ENCODE measurements at regions not wholly inside any gene's neighbourhood (a gene's known extent, or its start where the extent isn't known, plus 50 kb on each side); places are given as distances from the start of the nearest gene placed in this dataset.

- H3K4me3 ChIP-seq = no peak overlapping the region
- no peaks in the 10 kb centered on the region for H3K36me3 ChIP-seq (ENCODE audit: insufficient read depth in 1 of 2, low read depth in 1 of 2)
- no peak for DNase-seq
- TF ChIP-seq CTCF (IDR thresholded peaks at IDR 0.05) = no peak
- WGBS, 3 donors = 66 to 83% (median 71%) methylated on average over 3 of the region's 3 CpGs
- ATAC-seq = no peak
- no peak overlapping the region for H3K27ac ChIP-seq
- peaks cover 5% of the 10 kb centered on the region for H3K9me3 ChIP-seq
- intact Hi-C loops (cut with DNase I) = no loop called here
- H3K27me3 ChIP-seq (ENCODE audit: insufficient read depth in 3 of 3, low read length in 2 of 3) = no peaks in the 10 kb centered on the region
- H3K4me1 ChIP-seq = no peaks in the 10 kb centered on the region
Measured at GRCh38 chr9:567747-568305, 273.7 kb upstream of the DMRT1 start.

GRCh38 chr9:569296-569695 lies 272.2 kb upstream of the DMRT1 start:
- no peak for DNase-seq
- Histone ChIP-seq H3K36me3 (ENCODE audit: insufficient read depth in 1 of 2, low read depth in 1 of 2) (no peaks in the 10 kb centered on the region), H3K4me1 (no peaks in the 10 kb centered on the region), H3K4me3 (no peak overlapping the region), H3K27me3 (ENCODE audit: insufficient read depth in 3 of 3, low read length in 2 of 3) (no peaks in the 10 kb centered on the region), H3K9me3 (peaks cover 5% of the 10 kb centered on the region), H3K27ac (no peak overlapping the region)
- intact Hi-C loops (cut with DNase I) = no loop called here
- TF ChIP-seq CTCF (IDR thresholded peaks at IDR 0.05) = no peak
- ATAC-seq = no peak
- WGBS, 3 donors = 83 to 95% (median 91%) methylated on average over 3 of the region's 3 CpGs

GRCh38 chr9:570187-570586 lies 271.3 kb upstream of the DMRT1 start:
- no peak for DNase-seq

GRCh38 chr9:571066-571465 lies 270.4 kb upstream of the DMRT1 start:
- peaks cover 5% of the 10 kb centered on the region for H3K9me3 ChIP-seq
- intact Hi-C loops (cut with DNase I) = no loop called here
- no peaks in the 10 kb centered on the region for H3K4me1 ChIP-seq
- no peaks in the 10 kb centered on the region for H3K36me3 ChIP-seq (ENCODE audit: insufficient read depth in 1 of 2, low read depth in 1 of 2)
- H3K27ac ChIP-seq = no peak overlapping the region
- ATAC-seq (no peak), DNase-seq (no peak)
- no peak for TF ChIP-seq CTCF (IDR thresholded peaks at IDR 0.05)
- H3K27me3 ChIP-seq (ENCODE audit: insufficient read depth in 3 of 3, low read length in 2 of 3) = no peaks in the 10 kb centered on the region
- no peak overlapping the region for H3K4me3 ChIP-seq
- WGBS, 3 donors = 22 to 44% (median 29%) methylated on average over 3 of the region's 3 CpGs

More at GRCh38 chr9:570187-570586, 271.3 kb upstream of the DMRT1 start:
- Histone ChIP-seq H3K9me3 (peaks cover 5% of the 10 kb centered on the region), H3K4me3 (no peak overlapping the region), H3K36me3 (ENCODE audit: insufficient read depth in 1 of 2, low read depth in 1 of 2) (no peaks in the 10 kb centered on the region), H3K27me3 (ENCODE audit: insufficient read depth in 3 of 3, low read length in 2 of 3) (no peaks in the 10 kb centered on the region), H3K4me1 (no peaks in the 10 kb centered on the region), H3K27ac (no peak overlapping the region)
- intact Hi-C loops (cut with DNase I) = no loop called here
- no peak for TF ChIP-seq CTCF (IDR thresholded peaks at IDR 0.05)
- ATAC-seq = no peak
- 61 to 73% (median 65%) methylated on average over 5 of the region's 5 CpGs for WGBS, 3 donors

GRCh38 chr9:571741-572140 lies 269.8 kb upstream of the DMRT1 start:
- Histone ChIP-seq H3K9me3 (peaks cover 4% of the 10 kb centered on the region), H3K4me3 (no peak overlapping the region), H3K4me1 (no peaks in the 10 kb centered on the region), H3K27me3 (ENCODE audit: insufficient read depth in 3 of 3, low read length in 2 of 3) (no peaks in the 10 kb centered on the region), H3K27ac (no peak overlapping the region), H3K36me3 (ENCODE audit: insufficient read depth in 1 of 2, low read depth in 1 of 2) (no peaks in the 10 kb centered on the region)
- no peak for TF ChIP-seq CTCF (IDR thresholded peaks at IDR 0.05)
- ATAC-seq (no peak), DNase-seq (no peak)
- 81 to 84% (median 84%) methylated on average over 2 of the region's 2 CpGs for WGBS, 3 donors
- intact Hi-C loops (cut with DNase I) = no loop called here

Measured in psoas muscle (tissue), 7 donors.